ENCODE measurements at regions not wholly inside any gene's neighbourhood (a gene's known extent, or its start where the extent isn't known, plus 50 kb on each side); places are given as distances from the start of the nearest gene placed in this dataset.

DNA sequence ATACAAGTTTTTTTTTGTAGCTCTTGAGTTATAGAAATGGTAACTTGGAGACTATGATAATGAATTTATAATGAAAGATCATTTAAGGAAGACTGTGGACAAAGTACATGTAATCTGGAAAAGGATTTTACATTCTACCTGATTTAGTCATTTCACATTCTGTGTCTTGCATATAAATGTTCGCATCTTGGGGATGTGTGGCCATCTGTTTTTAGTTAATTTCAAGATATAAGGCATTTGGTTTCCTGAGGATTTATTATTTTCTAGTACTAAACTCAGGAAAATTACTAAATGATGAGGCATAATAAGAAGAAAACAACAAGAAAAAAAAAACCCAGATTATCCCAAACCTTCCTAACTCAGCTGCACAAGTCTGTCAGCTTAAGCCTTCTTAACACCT, 112.7 kb upstream of the PRL start:
- no peak overlapping the region for H3K4me2 ChIP-seq
- H3K4me3 ChIP-seq: no peak overlapping the region
- Mint-ChIP-seq H3K36me3 (ENCODE audit: low read depth) (no peaks in the 10 kb centered on the region), H3K4me3 (no peak overlapping the region), H3K4me1 (peaks cover 14% of the 10 kb centered on the region), H3K27me3 (ENCODE audit: insufficient read depth, low read depth, poor library complexity) (peaks cover 4% of the 10 kb centered on the region), H3K27ac (no peak overlapping the region), H3K9me3 (no peaks in the 10 kb centered on the region)
- no peak for DNase-seq (ENCODE audit: low spot score)
- H3K9me2 ChIP-seq (ENCODE audit: insufficient read depth): no peaks in the 10 kb centered on the region
- H3K4me1 ChIP-seq (ENCODE audit: insufficient read depth): peaks cover 14% of the 10 kb centered on the region
- no peaks in the 10 kb centered on the region for H4K20me1 ChIP-seq (replicated peaks; ENCODE audit: insufficient read depth)
- H3K36me3 ChIP-seq (ENCODE audit: insufficient read depth): no peaks in the 10 kb centered on the region
- TF ChIP-seq EZH2 (IDR thresholded peaks at IDR 0.05; ENCODE audit: low read depth, unreplicated experiment): no peak
- TF ChIP-seq STAT1 (IDR thresholded peaks at IDR 0.05; ENCODE audit: unreplicated experiment): no peak
- TF ChIP-seq ZNF114 (CRISPR knock-in tag; IDR thresholded peaks at IDR 0.05): no peak
- TF ChIP-seq CREB1 (CRISPR knock-in tag; IDR thresholded peaks at IDR 0.05; ENCODE audit: low read depth): no peak
- TF ChIP-seq, protein P1, sequence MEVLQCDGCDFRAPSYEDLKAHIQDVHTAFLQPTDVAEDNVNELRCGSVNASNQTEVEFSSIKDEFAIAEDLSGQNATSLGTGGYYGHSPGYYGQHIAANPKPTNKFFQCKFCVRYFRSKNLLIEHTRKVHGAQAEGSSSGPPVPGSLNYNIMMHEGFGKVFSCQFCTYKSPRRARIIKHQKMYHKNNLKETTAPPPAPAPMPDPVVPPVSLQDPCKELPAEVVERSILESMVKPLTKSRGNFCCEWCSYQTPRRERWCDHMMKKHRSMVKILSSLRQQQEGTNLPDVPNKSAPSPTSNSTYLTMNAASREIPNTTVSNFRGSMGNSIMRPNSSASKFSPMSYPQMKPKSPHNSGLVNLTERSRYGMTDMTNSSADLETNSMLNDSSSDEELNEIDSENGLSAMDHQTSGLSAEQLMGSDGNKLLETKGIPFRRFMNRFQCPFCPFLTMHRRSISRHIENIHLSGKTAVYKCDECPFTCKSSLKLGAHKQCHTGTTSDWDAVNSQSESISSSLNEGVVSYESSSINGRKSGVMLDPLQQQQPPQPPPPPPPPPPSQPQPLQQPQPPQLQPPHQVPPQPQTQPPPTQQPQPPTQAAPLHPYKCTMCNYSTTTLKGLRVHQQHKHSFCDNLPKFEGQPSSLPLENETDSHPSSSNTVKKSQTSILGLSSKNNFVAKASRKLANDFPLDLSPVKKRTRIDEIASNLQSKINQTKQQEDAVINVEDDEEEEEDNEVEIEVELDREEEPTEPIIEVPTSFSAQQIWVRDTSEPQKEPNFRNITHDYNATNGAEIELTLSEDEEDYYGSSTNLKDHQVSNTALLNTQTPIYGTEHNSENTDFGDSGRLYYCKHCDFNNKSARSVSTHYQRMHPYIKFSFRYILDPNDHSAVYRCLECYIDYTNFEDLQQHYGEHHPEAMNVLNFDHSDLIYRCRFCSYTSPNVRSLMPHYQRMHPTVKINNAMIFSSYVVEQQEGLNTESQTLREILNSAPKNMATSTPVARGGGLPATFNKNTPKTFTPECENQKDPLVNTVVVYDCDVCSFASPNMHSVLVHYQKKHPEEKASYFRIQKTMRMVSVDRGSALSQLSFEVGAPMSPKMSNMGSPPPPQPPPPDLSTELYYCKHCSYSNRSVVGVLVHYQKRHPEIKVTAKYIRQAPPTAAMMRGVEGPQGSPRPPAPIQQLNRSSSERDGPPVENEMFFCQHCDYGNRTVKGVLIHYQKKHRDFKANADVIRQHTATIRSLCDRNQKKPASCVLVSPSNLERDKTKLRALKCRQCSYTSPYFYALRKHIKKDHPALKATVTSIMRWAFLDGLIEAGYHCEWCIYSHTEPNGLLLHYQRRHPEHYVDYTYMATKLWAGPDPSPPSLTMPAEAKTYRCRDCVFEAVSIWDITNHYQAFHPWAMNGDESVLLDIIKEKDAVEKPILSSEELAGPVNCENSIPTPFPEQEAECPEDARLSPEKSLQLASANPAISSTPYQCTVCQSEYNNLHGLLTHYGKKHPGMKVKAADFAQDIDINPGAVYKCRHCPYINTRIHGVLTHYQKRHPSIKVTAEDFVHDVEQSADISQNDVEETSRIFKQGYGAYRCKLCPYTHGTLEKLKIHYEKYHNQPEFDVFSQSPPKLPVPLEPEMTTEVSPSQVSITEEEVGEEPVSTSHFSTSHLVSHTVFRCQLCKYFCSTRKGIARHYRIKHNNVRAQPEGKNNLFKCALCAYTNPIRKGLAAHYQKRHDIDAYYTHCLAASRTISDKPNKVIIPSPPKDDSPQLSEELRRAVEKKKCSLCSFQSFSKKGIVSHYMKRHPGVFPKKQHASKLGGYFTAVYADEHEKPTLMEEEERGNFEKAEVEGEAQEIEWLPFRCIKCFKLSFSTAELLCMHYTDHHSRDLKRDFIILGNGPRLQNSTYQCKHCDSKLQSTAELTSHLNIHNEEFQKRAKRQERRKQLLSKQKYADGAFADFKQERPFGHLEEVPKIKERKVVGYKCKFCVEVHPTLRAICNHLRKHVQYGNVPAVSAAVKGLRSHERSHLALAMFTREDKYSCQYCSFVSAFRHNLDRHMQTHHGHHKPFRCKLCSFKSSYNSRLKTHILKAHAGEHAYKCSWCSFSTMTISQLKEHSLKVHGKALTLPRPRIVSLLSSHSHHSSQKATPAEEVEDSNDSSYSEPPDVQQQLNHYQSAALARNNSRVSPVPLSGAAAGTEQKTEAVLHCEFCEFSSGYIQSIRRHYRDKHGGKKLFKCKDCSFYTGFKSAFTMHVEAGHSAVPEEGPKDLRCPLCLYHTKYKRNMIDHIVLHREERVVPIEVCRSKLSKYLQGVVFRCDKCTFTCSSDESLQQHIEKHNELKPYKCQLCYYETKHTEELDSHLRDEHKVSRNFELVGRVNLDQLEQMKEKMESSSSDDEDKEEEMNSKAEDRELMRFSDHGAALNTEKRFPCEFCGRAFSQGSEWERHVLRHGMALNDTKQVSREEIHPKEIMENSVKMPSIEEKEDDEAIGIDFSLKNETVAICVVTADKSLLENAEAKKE (CRISPR knock-in tag; IDR thresholded peaks at IDR 0.05): no peak
- TF ChIP-seq POLR2AphosphoS5 (IDR thresholded peaks at IDR 0.05; ENCODE audit: low read depth): no peak
- no peak for TF ChIP-seq ZNF331 (CRISPR knock-in tag; IDR thresholded peaks at IDR 0.05; ENCODE audit: low read depth)
- TF ChIP-seq, protein P2, sequence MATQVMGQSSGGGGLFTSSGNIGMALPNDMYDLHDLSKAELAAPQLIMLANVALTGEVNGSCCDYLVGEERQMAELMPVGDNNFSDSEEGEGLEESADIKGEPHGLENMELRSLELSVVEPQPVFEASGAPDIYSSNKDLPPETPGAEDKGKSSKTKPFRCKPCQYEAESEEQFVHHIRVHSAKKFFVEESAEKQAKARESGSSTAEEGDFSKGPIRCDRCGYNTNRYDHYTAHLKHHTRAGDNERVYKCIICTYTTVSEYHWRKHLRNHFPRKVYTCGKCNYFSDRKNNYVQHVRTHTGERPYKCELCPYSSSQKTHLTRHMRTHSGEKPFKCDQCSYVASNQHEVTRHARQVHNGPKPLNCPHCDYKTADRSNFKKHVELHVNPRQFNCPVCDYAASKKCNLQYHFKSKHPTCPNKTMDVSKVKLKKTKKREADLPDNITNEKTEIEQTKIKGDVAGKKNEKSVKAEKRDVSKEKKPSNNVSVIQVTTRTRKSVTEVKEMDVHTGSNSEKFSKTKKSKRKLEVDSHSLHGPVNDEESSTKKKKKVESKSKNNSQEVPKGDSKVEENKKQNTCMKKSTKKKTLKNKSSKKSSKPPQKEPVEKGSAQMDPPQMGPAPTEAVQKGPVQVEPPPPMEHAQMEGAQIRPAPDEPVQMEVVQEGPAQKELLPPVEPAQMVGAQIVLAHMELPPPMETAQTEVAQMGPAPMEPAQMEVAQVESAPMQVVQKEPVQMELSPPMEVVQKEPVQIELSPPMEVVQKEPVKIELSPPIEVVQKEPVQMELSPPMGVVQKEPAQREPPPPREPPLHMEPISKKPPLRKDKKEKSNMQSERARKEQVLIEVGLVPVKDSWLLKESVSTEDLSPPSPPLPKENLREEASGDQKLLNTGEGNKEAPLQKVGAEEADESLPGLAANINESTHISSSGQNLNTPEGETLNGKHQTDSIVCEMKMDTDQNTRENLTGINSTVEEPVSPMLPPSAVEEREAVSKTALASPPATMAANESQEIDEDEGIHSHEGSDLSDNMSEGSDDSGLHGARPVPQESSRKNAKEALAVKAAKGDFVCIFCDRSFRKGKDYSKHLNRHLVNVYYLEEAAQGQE (IDR thresholded peaks at IDR 0.05; ENCODE audit: unreplicated experiment): no peak
- no peak for TF ChIP-seq EZH2phosphoT487 (IDR thresholded peaks at IDR 0.05; ENCODE audit: unreplicated experiment)
- TF ChIP-seq, protein P3, sequence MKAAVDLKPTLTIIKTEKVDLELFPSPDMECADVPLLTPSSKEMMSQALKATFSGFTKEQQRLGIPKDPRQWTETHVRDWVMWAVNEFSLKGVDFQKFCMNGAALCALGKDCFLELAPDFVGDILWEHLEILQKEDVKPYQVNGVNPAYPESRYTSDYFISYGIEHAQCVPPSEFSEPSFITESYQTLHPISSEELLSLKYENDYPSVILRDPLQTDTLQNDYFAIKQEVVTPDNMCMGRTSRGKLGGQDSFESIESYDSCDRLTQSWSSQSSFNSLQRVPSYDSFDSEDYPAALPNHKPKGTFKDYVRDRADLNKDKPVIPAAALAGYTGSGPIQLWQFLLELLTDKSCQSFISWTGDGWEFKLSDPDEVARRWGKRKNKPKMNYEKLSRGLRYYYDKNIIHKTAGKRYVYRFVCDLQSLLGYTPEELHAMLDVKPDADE (IDR thresholded peaks at IDR 0.05): no peak
- TF ChIP-seq NANOG (IDR thresholded peaks at IDR 0.05; ENCODE audit: borderline replicate concordance): no peak
- TF ChIP-seq, protein P4, sequence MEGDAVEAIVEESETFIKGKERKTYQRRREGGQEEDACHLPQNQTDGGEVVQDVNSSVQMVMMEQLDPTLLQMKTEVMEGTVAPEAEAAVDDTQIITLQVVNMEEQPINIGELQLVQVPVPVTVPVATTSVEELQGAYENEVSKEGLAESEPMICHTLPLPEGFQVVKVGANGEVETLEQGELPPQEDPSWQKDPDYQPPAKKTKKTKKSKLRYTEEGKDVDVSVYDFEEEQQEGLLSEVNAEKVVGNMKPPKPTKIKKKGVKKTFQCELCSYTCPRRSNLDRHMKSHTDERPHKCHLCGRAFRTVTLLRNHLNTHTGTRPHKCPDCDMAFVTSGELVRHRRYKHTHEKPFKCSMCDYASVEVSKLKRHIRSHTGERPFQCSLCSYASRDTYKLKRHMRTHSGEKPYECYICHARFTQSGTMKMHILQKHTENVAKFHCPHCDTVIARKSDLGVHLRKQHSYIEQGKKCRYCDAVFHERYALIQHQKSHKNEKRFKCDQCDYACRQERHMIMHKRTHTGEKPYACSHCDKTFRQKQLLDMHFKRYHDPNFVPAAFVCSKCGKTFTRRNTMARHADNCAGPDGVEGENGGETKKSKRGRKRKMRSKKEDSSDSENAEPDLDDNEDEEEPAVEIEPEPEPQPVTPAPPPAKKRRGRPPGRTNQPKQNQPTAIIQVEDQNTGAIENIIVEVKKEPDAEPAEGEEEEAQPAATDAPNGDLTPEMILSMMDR (conservative IDR thresholded peaks at IDR 0.05; ENCODE audit: low read depth in 2 of 2): no peak
- TF ChIP-seq JUNB (IDR thresholded peaks at IDR 0.05; ENCODE audit: unreplicated experiment): no peak
- no peak overlapping the region for H2AFZ ChIP-seq
- ATAC-seq: no peak
- H3K27me3 ChIP-seq (ENCODE audit: insufficient read depth): no peaks in the 10 kb centered on the region
- H3K79me2 ChIP-seq (replicated peaks; ENCODE audit: insufficient read depth): no peaks in the 10 kb centered on the region
- no peaks in the 10 kb centered on the region for H3F3A ChIP-seq (replicated peaks; ENCODE audit: low read depth)
- H3K27ac ChIP-seq (ENCODE audit: low read depth): no peak overlapping the region

Measured in GM23338 (cell line).